A673 (cell line): ENCODE measurements at regions not wholly inside any gene's neighbourhood (a gene's known extent, or its start where the extent isn't known, plus 50 kb on each side); places are given as distances from the start of the nearest gene placed in this dataset.
A peak's percentile ranks its signal among the peaks of the same experiment; 100 is the strongest.

Experiments
- BruUV-seq: library from RNA; stranded (reverse); fragments of 400-500 nt; replicated peaks from 2 replicates; lab custom pipeline; 2021; lab: Mats Ljungman, UMichigan
- CTCF ChIA-PET: fragments of 300-600 bp; sonication (Branson Sonifier 250); formaldehyde crosslinking; loops from one replicate; lab custom pipeline; 2022; ENCODE audit warnings: antibody characterized with exemption; lab: Charles Lee
- POLR2A ChIA-PET: fragments of 300-600 bp; sonication (Branson Sonifier 250); formaldehyde crosslinking; loops from one replicate; lab custom pipeline; 2022; ENCODE audit warnings: antibody characterized with exemption; ENCODE audit not compliant: low non-redundant PET; lab: Charles Lee
- DNase-seq: peaks from one replicate; pipeline ENCODE4 v3.0.0-alpha.2; 2015; ENCODE audit warnings: low spot score
- H3K27ac ChIP-seq: fragments of 200-600 bp; sonication (generic); 2 replicates; pipeline ENCODE4 v1.5.1; 2016; ENCODE audit warnings: mixed run types, low read depth, mild to moderate bottlenecking, mixed read lengths, antibody characterized with exemption, low read length; ENCODE audit not compliant: poor library complexity, severe bottlenecking
- H3K27me3 ChIP-seq: fragments of 200-600 bp; sonication (generic); replicated peaks from 2 replicates; pipeline ENCODE4 v1.6.1; 2017; ENCODE audit warnings: mixed run types, low read depth, mild to moderate bottlenecking, mixed read lengths, antibody characterized with exemption, low read length; ENCODE audit not compliant: insufficient read depth, poor library complexity
- H3K36me3 ChIP-seq: fragments of 200-600 bp; sonication (generic); 2 replicates; pipeline ENCODE4 v1.6.1; 2016; ENCODE audit warnings: mixed run types, mild to moderate bottlenecking, mixed read lengths, antibody characterized with exemption, low read length; ENCODE audit not compliant: insufficient read depth, poor library complexity, severe bottlenecking
- H3K4me1 ChIP-seq: fragments of 200-600 bp; sonication (generic); 2 replicates; pipeline ENCODE4 v1.6.1; 2017; ENCODE audit warnings: mixed run types, mild to moderate bottlenecking, mixed read lengths, antibody characterized with exemption, low read length; ENCODE audit not compliant: insufficient read depth, poor library complexity, severe bottlenecking
- H3K4me3 ChIP-seq: fragments of 200-600 bp; sonication (generic); 2 replicates; pipeline ENCODE4 v1.5.1; 2016; ENCODE audit warnings: low read depth, mixed run types, mild to moderate bottlenecking, mixed read lengths, low read length; ENCODE audit not compliant: poor library complexity, severe bottlenecking
- H3K9me3 ChIP-seq: fragments of 200-600 bp; sonication (generic); 2 replicates; pipeline ENCODE4 v1.6.1; 2016; ENCODE audit warnings: mixed run types, low read depth, mild to moderate bottlenecking, mixed read lengths, antibody characterized with exemption, low read length; ENCODE audit not compliant: poor library complexity, severe bottlenecking
- EZH2 ChIP-seq: fragments of 200-600 bp; sonication (generic); IDR thresholded peaks from 2 replicates; pipeline ENCODE4 v1.6.1; 2017; ENCODE audit warnings: borderline replicate concordance, low read depth, mild to moderate bottlenecking, mixed read lengths, antibody characterized with exemption, low read length; ENCODE audit not compliant: poor library complexity, severe bottlenecking
- intact Hi-C: fragments of 100-400 bp; cut with micrococcal nuclease; formaldehyde crosslinking; loops from one replicate; pipeline ENCODE4 v1.10.0; 2022; ENCODE audit not compliant: unreplicated experiment
- TF ChIP-seq, protein P1 (sequence below): fragments of 300-800, 200-600 bp; sonication (generic); conservative IDR thresholded peaks from 2 replicates; pipeline ENCODE4 v1.5.1; 2017; ENCODE audit warnings: low read depth, mild to moderate bottlenecking, antibody characterized with exemption, low read length, moderate library complexity, mixed read lengths

DNA sequence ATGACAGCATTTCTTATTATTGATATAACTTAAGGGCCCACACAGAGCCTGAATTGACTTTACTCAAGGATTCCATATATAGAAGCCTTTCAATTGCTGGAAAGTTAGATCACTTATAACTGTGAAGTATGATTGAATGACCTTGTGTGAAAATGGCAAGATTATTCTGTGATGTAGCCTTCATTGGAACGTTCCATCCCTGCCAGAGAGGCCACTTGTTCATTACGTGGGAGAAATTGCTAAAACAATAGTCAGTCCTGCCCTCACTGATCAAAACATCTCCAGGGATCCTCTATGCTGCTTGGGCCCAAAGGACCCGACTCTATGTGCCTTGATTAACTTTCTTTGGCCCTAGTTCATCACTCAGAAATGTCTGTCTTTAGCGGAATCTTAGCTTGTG, 159.5 kb upstream of the BLID start:
- peaks cover 13% of the 10 kb centered on the region for H3K4me1 ChIP-seq
- no peak for TF ChIP-seq EZH2
- TF ChIP-seq, protein P1, sequence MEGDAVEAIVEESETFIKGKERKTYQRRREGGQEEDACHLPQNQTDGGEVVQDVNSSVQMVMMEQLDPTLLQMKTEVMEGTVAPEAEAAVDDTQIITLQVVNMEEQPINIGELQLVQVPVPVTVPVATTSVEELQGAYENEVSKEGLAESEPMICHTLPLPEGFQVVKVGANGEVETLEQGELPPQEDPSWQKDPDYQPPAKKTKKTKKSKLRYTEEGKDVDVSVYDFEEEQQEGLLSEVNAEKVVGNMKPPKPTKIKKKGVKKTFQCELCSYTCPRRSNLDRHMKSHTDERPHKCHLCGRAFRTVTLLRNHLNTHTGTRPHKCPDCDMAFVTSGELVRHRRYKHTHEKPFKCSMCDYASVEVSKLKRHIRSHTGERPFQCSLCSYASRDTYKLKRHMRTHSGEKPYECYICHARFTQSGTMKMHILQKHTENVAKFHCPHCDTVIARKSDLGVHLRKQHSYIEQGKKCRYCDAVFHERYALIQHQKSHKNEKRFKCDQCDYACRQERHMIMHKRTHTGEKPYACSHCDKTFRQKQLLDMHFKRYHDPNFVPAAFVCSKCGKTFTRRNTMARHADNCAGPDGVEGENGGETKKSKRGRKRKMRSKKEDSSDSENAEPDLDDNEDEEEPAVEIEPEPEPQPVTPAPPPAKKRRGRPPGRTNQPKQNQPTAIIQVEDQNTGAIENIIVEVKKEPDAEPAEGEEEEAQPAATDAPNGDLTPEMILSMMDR = no peak
- H3K36me3 ChIP-seq = no peaks in the 10 kb centered on the region
- no peak overlapping the region for H3K27ac ChIP-seq
- H3K9me3 ChIP-seq = no peaks in the 10 kb centered on the region
- DNase-seq = no peak
- ChIA-PET CTCF (no interaction called here), POLR2A (no interaction called here)
- H3K27me3 ChIP-seq = no peaks in the 10 kb centered on the region
- H3K4me3 ChIP-seq = no peak overlapping the region
- intact Hi-C loops = no loop called here
- BruUV-seq = no TSS peak

DNA sequence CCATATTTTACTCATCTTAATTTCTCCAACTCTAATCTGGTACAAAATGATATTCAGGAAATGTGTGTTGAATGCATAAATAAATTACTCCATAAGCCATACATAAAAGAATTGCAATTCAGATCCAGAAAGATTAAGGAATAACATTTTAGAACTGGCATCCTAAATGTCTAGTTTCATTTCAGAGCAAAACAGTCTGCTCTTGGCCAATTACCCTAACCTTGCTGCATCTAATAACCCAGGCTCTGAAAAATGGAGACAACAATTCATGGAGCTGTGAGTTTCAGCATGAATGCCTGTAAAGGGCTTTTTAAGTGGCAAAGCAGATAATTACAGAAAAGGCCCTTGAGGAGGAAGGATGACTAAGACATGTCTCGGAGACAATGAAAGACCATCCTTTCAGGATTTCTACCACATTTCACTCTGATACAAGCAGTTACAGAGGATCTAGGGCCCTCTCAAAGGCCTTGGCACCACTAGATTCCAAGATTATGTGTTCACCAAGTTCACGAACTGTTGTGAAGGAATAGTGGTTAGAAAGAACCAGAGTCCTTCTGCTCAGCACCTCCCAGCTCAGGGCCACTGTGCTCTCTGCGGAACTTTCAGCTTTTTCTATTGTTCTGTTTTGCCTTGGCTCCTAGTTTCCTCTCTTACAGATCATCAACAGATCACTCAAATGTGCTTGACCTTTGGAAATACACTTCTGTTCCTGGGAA, 157.6 kb upstream of the BLID start:
- TF ChIP-seq, protein P1 = no peak
- no peak for TF ChIP-seq EZH2
- H3K27me3 ChIP-seq = no peaks in the 10 kb centered on the region
- intact Hi-C loops = no loop called here
- H3K4me3 ChIP-seq = no peak overlapping the region
- peak overlapping the region; percentile 60 for H3K27ac ChIP-seq
- no peaks in the 10 kb centered on the region for H3K9me3 ChIP-seq
- ChIA-PET CTCF (no interaction called here), POLR2A (no interaction called here)
- H3K36me3 ChIP-seq = no peaks in the 10 kb centered on the region
- H3K4me1 ChIP-seq = peaks cover 13% of the 10 kb centered on the region
- BruUV-seq = no TSS peak
- DNase-seq = peak; percentile 83

DNA sequence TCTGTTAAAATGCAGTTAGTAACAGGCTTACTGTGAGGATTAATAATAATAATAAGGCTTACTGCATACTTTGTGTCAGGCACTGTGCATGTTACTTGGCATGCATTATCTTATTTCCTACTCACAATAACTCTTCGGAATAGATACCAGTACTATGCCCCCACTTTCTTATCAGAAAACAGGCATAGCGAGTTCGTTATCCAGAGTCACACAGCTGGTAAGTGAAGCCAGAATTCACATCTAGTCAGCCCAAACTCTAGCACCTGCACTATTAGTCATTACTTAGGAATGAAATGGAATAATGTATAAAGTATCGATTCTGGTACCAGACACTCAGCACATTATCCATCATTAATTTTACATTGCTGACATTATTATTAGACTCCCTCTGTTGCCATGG, 155.7 kb upstream of the BLID start:
- TF ChIP-seq, protein P1 = no peak
- TF ChIP-seq EZH2 = no peak
- H3K27ac ChIP-seq = no peak overlapping the region
- ChIA-PET POLR2A (no interaction called here), CTCF (no interaction called here)
- H3K4me1 ChIP-seq = peaks cover 26% of the 10 kb centered on the region
- H3K36me3 ChIP-seq = no peaks in the 10 kb centered on the region
- no peaks in the 10 kb centered on the region for H3K27me3 ChIP-seq
- intact Hi-C loops = no loop called here
- no TSS peak for BruUV-seq
- DNase-seq = no peak
- no peak overlapping the region for H3K4me3 ChIP-seq
- H3K9me3 ChIP-seq = no peaks in the 10 kb centered on the region
